IMR-90 (cell line): ENCODE measurements at regions not wholly inside any gene's neighbourhood (a gene's known extent, or its start where the extent isn't known, plus 50 kb on each side); places are given as distances from the start of the nearest gene placed in this dataset.
A peak's percentile ranks its signal among the peaks of the same experiment; 100 is the strongest.

Experiments
- ATAC-seq: fragments of 200-7000 bp; cut with Tn5 transposase; 2 replicates; pipeline ENCODE4 v1.9.1; 2020; ENCODE audit warnings: low read depth, mild to moderate bottlenecking, moderate library complexity
- BruUV-seq: library from RNA; stranded (reverse); fragments of 400-500 nt; replicated peaks from 2 replicates; lab custom pipeline; 2021; lab: Mats Ljungman, UMichigan
- CTCF ChIA-PET: fragments of 300-600 bp; formaldehyde crosslinking; extraction: SDS; loops from one replicate; lab custom pipeline; 2021; ENCODE audit warnings: antibody characterized with exemption; lab: Yijun Ruan, JAX
- POLR2A ChIA-PET: fragments of 300-600 bp; sonication (Branson Sonifier 250); formaldehyde crosslinking; loops from one replicate; lab custom pipeline; 2022; ENCODE audit warnings: antibody characterized with exemption; ENCODE audit not compliant: unreplicated experiment; lab: Charles Lee
- DNase-seq: peaks from one replicate; pipeline ENCODE4 v3.0.0; 2013
- H2AFZ ChIP-seq: replicated peaks from 2 replicates; pipeline ENCODE3; 2013; ENCODE audit warnings: low read length, mild to moderate bottlenecking; ENCODE audit not compliant: poor library complexity
- H2AK5ac ChIP-seq: 2 replicates; pipeline ENCODE4 v1.6.1; 2013; ENCODE audit warnings: low read depth, low read length, inconsistent platforms
- H2AK9ac ChIP-seq: replicated peaks from 2 replicates; pipeline ENCODE3; 2013; ENCODE audit warnings: mild to moderate bottlenecking, low read depth, low read length, moderate library complexity; ENCODE audit not compliant: poor library complexity
- H2BK120ac ChIP-seq: 2 replicates; pipeline ENCODE4 v1.6.1; 2013; ENCODE audit warnings: low read depth, low read length, inconsistent platforms
- H2BK15ac ChIP-seq: 3 replicates; pipeline ENCODE4 v1.6.1; 2013; ENCODE audit warnings: low read depth, low read length, inconsistent platforms
- H2BK20ac ChIP-seq: 2 replicates; pipeline ENCODE4 v1.6.1; 2013; ENCODE audit warnings: low read depth, mild to moderate bottlenecking, inconsistent platforms, low read length, moderate library complexity
- H2BK5ac ChIP-seq: 2 replicates; pipeline ENCODE4 v1.6.1; 2013; ENCODE audit warnings: mild to moderate bottlenecking, low read depth, low read length, inconsistent platforms; ENCODE audit not compliant: poor library complexity, severe bottlenecking
- H3K14ac ChIP-seq: replicated peaks from 2 replicates; pipeline ENCODE4 v1.6.1; 2013; ENCODE audit warnings: low read depth, low read length, inconsistent platforms
- H3K18ac ChIP-seq: 2 replicates; pipeline ENCODE4 v1.6.1; 2013; ENCODE audit warnings: low read depth, low read length, control low read depth
- H3K23ac ChIP-seq: 2 replicates; pipeline ENCODE4 v1.6.1; 2013; ENCODE audit warnings: low read depth, low read length, inconsistent platforms
- H3K27ac ChIP-seq: 2 replicates; pipeline ENCODE4 v1.5.1; 2013; ENCODE audit warnings: mild to moderate bottlenecking, control low read depth, low read length; ENCODE audit not compliant: insufficient read depth
- H3K27me3 ChIP-seq: 2 replicates; pipeline ENCODE4 v1.6.1; 2013; ENCODE audit warnings: low read length; ENCODE audit not compliant: control insufficient read depth, insufficient read depth
- H3K36me3 ChIP-seq: 2 replicates; pipeline ENCODE4 v1.6.1; 2013; ENCODE audit warnings: low read length, mixed read lengths; ENCODE audit not compliant: control insufficient read depth, insufficient read depth
- H3K4ac ChIP-seq: 2 replicates; pipeline ENCODE4 v1.6.1; 2013; ENCODE audit warnings: low read depth, low read length, inconsistent platforms
- H3K4me1 ChIP-seq: 2 replicates; pipeline ENCODE4 v1.6.1; 2013; ENCODE audit warnings: low read length, mixed read lengths; ENCODE audit not compliant: control insufficient read depth, insufficient read depth
- H3K4me2 ChIP-seq: 2 replicates; pipeline ENCODE4 v1.6.1; 2013; ENCODE audit warnings: low read depth, mild to moderate bottlenecking, control low read depth, low read length, moderate library complexity
- H3K4me3 ChIP-seq: 2 replicates; pipeline ENCODE4 v1.5.1; 2013; ENCODE audit warnings: low read depth, mild to moderate bottlenecking, control low read depth, low read length, moderate library complexity; ENCODE audit not compliant: insufficient read depth
- H3K56ac ChIP-seq: 2 replicates; pipeline ENCODE4 v1.6.1; 2013; ENCODE audit warnings: low read length, inconsistent platforms; ENCODE audit not compliant: insufficient read depth; ENCODE audit errors: extremely low read depth
- H3K79me1 ChIP-seq, 2 experiments: 2 replicates each; pipeline ENCODE4 v1.6.1; 2013; ENCODE audit warnings: low read length in 2 of 2, inconsistent platforms in 1 of 2, low read depth in 1 of 2
- H3K9ac ChIP-seq: 2 replicates; pipeline ENCODE4 v1.6.1; 2013; ENCODE audit warnings: low read depth, low read length, control low read depth
- H3K9me1 ChIP-seq: 2 replicates; pipeline ENCODE4 v1.6.1; 2013; ENCODE audit warnings: low read length, inconsistent platforms; ENCODE audit not compliant: insufficient read depth
- H3K9me3 ChIP-seq: 2 replicates; pipeline ENCODE4 v1.6.1; 2013; ENCODE audit warnings: low read length; ENCODE audit not compliant: control insufficient read depth, insufficient read depth
- H4K20me1 ChIP-seq: 2 replicates; pipeline ENCODE4 v1.6.1; 2013; ENCODE audit warnings: low read length, inconsistent platforms; ENCODE audit not compliant: insufficient read depth
- H4K5ac ChIP-seq: 2 replicates; pipeline ENCODE4 v1.6.1; 2013; ENCODE audit warnings: mild to moderate bottlenecking, low read depth, low read length, control low read depth
- H4K8ac ChIP-seq, 2 experiments: 2 replicates each; pipeline ENCODE4 v1.6.1; 2013; ENCODE audit warnings: low read depth in 2 of 2, low read length in 2 of 2, control low read depth in 1 of 2, inconsistent platforms in 1 of 2
- H4K91ac ChIP-seq: 2 replicates; pipeline ENCODE4 v1.6.1; 2013; ENCODE audit warnings: low read depth, low read length, inconsistent platforms; ENCODE audit not compliant: insufficient read depth
- CHD1 ChIP-seq: IDR thresholded peaks from 2 replicates; pipeline ENCODE4 v1.6.1; 2012; ENCODE audit warnings: low read depth, low read length, improper control_type of control experiment
- MAFK ChIP-seq: IDR thresholded peaks from 2 replicates; pipeline ENCODE4 v1.6.1; 2012; ENCODE audit warnings: low read depth, low read length, improper control_type of control experiment
- MAZ ChIP-seq: IDR thresholded peaks from 2 replicates; pipeline ENCODE4 v1.6.1; 2012; ENCODE audit warnings: low read depth, mild to moderate bottlenecking, low read length, improper control_type of control experiment, moderate library complexity, borderline replicate concordance
- NFE2L2 ChIP-seq: fragments of 150-350 bp; IDR thresholded peaks from 2 replicates; pipeline ENCODE4 v1.6.1; 2016; ENCODE audit warnings: low read depth, mild to moderate bottlenecking, low read length
- WGBS, 2 experiments: methylation state at CpG; one replicate each; pipeline versions ENCODE4 v1.1.5 to v1.1.7; 2013; ENCODE audit warnings: missing lambda C conversion rate in 2 of 2; ENCODE audit not compliant: insufficient read length in 1 of 2; ENCODE audit errors: extremely low coverage in 2 of 2; 5-methylcytosine and 5-hydroxymethylcytosine counted together
- dilution Hi-C: fragments of 300-500 bp; cut with HindIII; formaldehyde crosslinking; loops from one replicate; pipeline ENCODE4 v1.14.3; 2018; ENCODE audit warnings: low sequenced_read_pairs; ENCODE audit not compliant: unreplicated experiment
- in situ Hi-C: fragments of 300-500 bp; cut with MboI; formaldehyde crosslinking; loops from 3 replicates; pipeline ENCODE4 v1.14.3; 2019; ENCODE audit warnings: low sequenced_read_pairs, inconsistent platforms, mixed read lengths
- intact Hi-C: fragments of 100-400 bp; cut with micrococcal nuclease; formaldehyde crosslinking; loops from 2 replicates; pipeline ENCODE4 v1.10.0; 2022
- TF ChIP-seq, protein P1 (sequence below): fragments of 150-350 bp; IDR thresholded peaks from 2 replicates; pipeline ENCODE4 v1.6.1; 2017; ENCODE audit warnings: mild to moderate bottlenecking, antibody characterized with exemption, low read length, low read depth

DNA sequence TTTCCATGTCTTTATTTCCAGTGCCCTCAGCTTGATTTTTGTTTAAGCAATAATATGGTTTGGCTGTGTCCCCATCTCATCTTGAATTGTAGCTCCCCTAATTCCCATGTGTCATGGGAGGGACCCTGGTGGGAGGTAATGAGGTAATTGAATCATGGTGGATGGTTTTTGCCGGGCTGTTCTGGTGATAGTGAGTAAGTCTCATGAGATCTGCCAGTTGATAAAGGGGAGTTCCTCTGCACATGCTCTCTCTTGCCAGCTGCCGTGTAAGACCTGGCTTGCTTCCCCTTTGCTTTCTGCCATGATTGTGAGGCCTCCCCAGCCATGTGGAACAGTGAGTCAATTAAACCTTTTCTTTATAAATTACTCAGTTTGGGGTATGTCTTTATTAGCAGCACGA is 559.6 kb upstream of the ADAMTS5 start:
- peaks cover 3% of the 10 kb centered on the region; the same call in 1 of the 2 replicates for H3K4me1 ChIP-seq
- H3K9ac ChIP-seq: no peak overlapping the region
- no peak overlapping the region for H2BK5ac ChIP-seq
- no peak overlapping the region for H3K4me2 ChIP-seq
- no peak overlapping the region for H2AK9ac ChIP-seq
- CTCF ChIA-PET: no interaction called here
- H3K79me1 ChIP-seq: no peaks in the 10 kb centered on the region
- no peak overlapping the region; the same call in 1 of the 2 replicates for H4K91ac ChIP-seq
- H3K9me1 ChIP-seq: no peaks in the 10 kb centered on the region
- peak overlapping the region; percentile 78; the same call in 1 of the 2 replicates for H2AK5ac ChIP-seq
- H4K5ac ChIP-seq: peak overlapping the region; percentile 78; the same call in 1 of the 2 replicates
- no peak overlapping the region for H4K8ac ChIP-seq
- dilution Hi-C loops: no loop called here
- no peak overlapping the region for H3K56ac ChIP-seq
- POLR2A ChIA-PET: no interaction called here
- no TSS peak for BruUV-seq
- H3K36me3 ChIP-seq: no peaks in the 10 kb centered on the region
- peak overlapping the region; percentile 34 for H2BK20ac ChIP-seq
- no peak overlapping the region for H3K23ac ChIP-seq
- peak overlapping the region; percentile 93; the same call in 1 of the 3 replicates for H2BK15ac ChIP-seq
- peak overlapping the region; percentile 45; the same call in 1 of the 2 replicates for H3K18ac ChIP-seq
- H3K14ac ChIP-seq: no peak overlapping the region
- no peaks in the 10 kb centered on the region for H4K20me1 ChIP-seq
- no CpG with 5 or more reads among the region's 3 CpGs for WGBS, 2 experiments
- TF ChIP-seq NFE2L2: no peak
- TF ChIP-seq MAFK: no peak
- no peak for TF ChIP-seq MAZ
- TF ChIP-seq, protein P1, sequence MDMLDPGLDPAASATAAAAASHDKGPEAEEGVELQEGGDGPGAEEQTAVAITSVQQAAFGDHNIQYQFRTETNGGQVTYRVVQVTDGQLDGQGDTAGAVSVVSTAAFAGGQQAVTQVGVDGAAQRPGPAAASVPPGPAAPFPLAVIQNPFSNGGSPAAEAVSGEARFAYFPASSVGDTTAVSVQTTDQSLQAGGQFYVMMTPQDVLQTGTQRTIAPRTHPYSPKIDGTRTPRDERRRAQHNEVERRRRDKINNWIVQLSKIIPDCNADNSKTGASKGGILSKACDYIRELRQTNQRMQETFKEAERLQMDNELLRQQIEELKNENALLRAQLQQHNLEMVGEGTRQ: no peak
- no peak for TF ChIP-seq CHD1
- 0 out of 2 replicates have a peak overlapping the region, but pooled peaks have one; percentile 35 for H3K4ac ChIP-seq
- H3K9me3 ChIP-seq: peaks cover 2% of the 10 kb centered on the region; the same call in 1 of the 2 replicates
- H3K4me3 ChIP-seq: no peak overlapping the region
- intact Hi-C loops: no loop called here
- in situ Hi-C loops: no loop called here
- no peak for ATAC-seq
- H3K27me3 ChIP-seq: no peaks in the 10 kb centered on the region
- H2BK120ac ChIP-seq: no peak overlapping the region; the same call in 1 of the 2 replicates
- H2AFZ ChIP-seq: no peak overlapping the region
- DNase-seq: no peak
- H3K27ac ChIP-seq: no peak overlapping the region
